ENCODE measurements at regions not wholly inside any gene's neighbourhood (a gene's known extent, or its start where the extent isn't known, plus 50 kb on each side); places are given as distances from the start of the nearest gene placed in this dataset.

GRCh38 chr2:129004485-129004884 is 685.8 kb upstream of the HS6ST1 start:
- TF ChIP-seq CTCF (conservative IDR thresholded peaks at IDR 0.05; ENCODE audit: low read depth, low read length): no peak
- no peak for TF ChIP-seq EZH2phosphoT487 (IDR thresholded peaks at IDR 0.05; ENCODE audit: borderline replicate concordance, low read length)
